HCT116 (cell line): ENCODE measurements at regions not wholly inside any gene's neighbourhood (a gene's known extent, or its start where the extent isn't known, plus 50 kb on each side); places are given as distances from the start of the nearest gene placed in this dataset.

Experiments
- ATAC-seq: fragments of 200-7000 bp; cut with Tn5 transposase; 2 replicates; pipeline ENCODE4 v1.9.1; 2020; ENCODE audit warnings: mild to moderate bottlenecking, moderate library complexity
- BruUV-seq: library from RNA; stranded (reverse); fragments of 400-500 nt; replicated peaks from 2 replicates; lab custom pipeline; 2021; lab: Mats Ljungman, UMichigan
- CTCF ChIA-PET: fragments of 300-600 bp; sonication (Branson Sonifier 250); formaldehyde crosslinking; loops from one replicate; lab custom pipeline; 2021; ENCODE audit warnings: antibody characterized with exemption; lab: Charles Lee
- POLR2A ChIA-PET: fragments of 300-600, 350-600 bp; sonication (Branson Sonifier 250); formaldehyde crosslinking; loops from one replicate; lab custom pipeline; 2021; ENCODE audit warnings: antibody characterized with exemption; lab: Charles Lee
- RAD21 ChIA-PET, 2 experiments: fragments of 300-600 bp; sonication (Branson Sonifier 250); formaldehyde crosslinking; loops; one replicate each; lab custom pipeline; 2023; ENCODE audit warnings: low total read pairs in 2 of 2; ENCODE audit not compliant: uncharacterized antibody in 2 of 2, unreplicated experiment in 2 of 2, low non-redundant PET in 1 of 2; lab: Charles Lee
- DNase-seq: peaks from one replicate; pipeline ENCODE4 v3.0.0-alpha.2; 2010; ENCODE audit warnings: low read depth, low spot score
- H2AFZ ChIP-seq: fragments of 200-600 bp; shearing (Covaris generic), sonication (generic); 2 replicates; pipeline ENCODE4 v1.6.1; 2017; ENCODE audit warnings: low read depth, mixed run types, mixed read lengths, antibody characterized with exemption, low read length; ENCODE audit not compliant: poor library complexity, severe bottlenecking
- H3K27ac ChIP-seq: 2 replicates; pipeline ENCODE4 v1.5.1; 2012; ENCODE audit warnings: low read depth, low read length
- H3K27me3 ChIP-seq: fragments of 200-600 bp; sonication (generic); 2 replicates; pipeline ENCODE4 v1.6.1; 2016; ENCODE audit warnings: mixed run types, low read length, mixed read lengths; ENCODE audit not compliant: insufficient read depth
- H3K36me3 ChIP-seq, 2 experiments: fragments of 200-500 bp in 1 of 2; fragments of 200-600 bp in 1 of 2; sonication (Bioruptor generic) in 1 of 2; sonication (generic) in 1 of 2; 2 replicates each; pipeline versions ENCODE4 v1.5.1 to v1.6.1; 2014 to 2016; ENCODE audit warnings: low read length in 2 of 2, inconsistent platforms in 1 of 2, mixed read lengths in 1 of 2, mixed run types in 1 of 2; ENCODE audit not compliant: insufficient read depth in 2 of 2, control insufficient read depth in 1 of 2
- H3K4me1 ChIP-seq, 2 experiments: fragments of 200-600 bp in 1 of 2; sonication (generic) in 1 of 2; 2 replicates each; pipeline versions ENCODE4 v1.5.1 to v1.6.1; 2012 to 2017; ENCODE audit warnings: low read length in 2 of 2, inconsistent platforms in 1 of 2, mild to moderate bottlenecking in 1 of 2, mixed read lengths in 1 of 2, mixed run types in 1 of 2, moderate library complexity in 1 of 2; ENCODE audit not compliant: insufficient read depth in 2 of 2, control insufficient read depth in 1 of 2
- H3K4me2 ChIP-seq: fragments of 200-600 bp; sonication (generic); 2 replicates; pipeline ENCODE4 v1.6.1; 2017; ENCODE audit warnings: mixed run types, low read length, mixed read lengths
- H3K4me3 ChIP-seq, 2 experiments: fragments of 200-600 bp in 1 of 2; sonication (generic) in 1 of 2; replicated peaks in 1 of 2; 2 replicates each; pipeline ENCODE4 v1.5.1; 2011 to 2016; ENCODE audit warnings: low read length in 2 of 2, control low read depth in 1 of 2, low read depth in 1 of 2, mild to moderate bottlenecking in 1 of 2, mixed read lengths in 1 of 2, mixed run types in 1 of 2
- H3K79me2 ChIP-seq: fragments of 200-600 bp; sonication (generic); 2 replicates; pipeline ENCODE4 v1.6.1; 2017; ENCODE audit warnings: mild to moderate bottlenecking, mixed run types, low read length, moderate library complexity, mixed read lengths; ENCODE audit not compliant: insufficient read depth
- H3K9ac ChIP-seq: fragments of 200-600 bp; sonication (generic); 2 replicates; pipeline ENCODE4 v1.6.1; 2016; ENCODE audit warnings: low read length, mixed read lengths
- H3K9me2 ChIP-seq: fragments of 200-600 bp; sonication (generic), shearing (Covaris generic); 2 replicates; pipeline ENCODE4 v1.6.1; 2017; ENCODE audit warnings: mixed run types, mild to moderate bottlenecking, moderate library complexity; ENCODE audit not compliant: insufficient read depth
- H3K9me3 ChIP-seq, 2 experiments: fragments of 200-500 bp in 1 of 2; fragments of 200-600 bp in 1 of 2; sonication (Bioruptor generic) in 1 of 2; sonication (generic) in 1 of 2; 2 replicates each; pipeline ENCODE4 v1.6.1; 2014 to 2017; ENCODE audit warnings: low read length in 2 of 2, mixed read lengths in 2 of 2, inconsistent platforms in 1 of 2, low read depth in 1 of 2, mild to moderate bottlenecking in 1 of 2, mixed run types in 1 of 2, moderate library complexity in 1 of 2; ENCODE audit not compliant: control insufficient read depth in 1 of 2, insufficient read depth in 1 of 2
- H4K20me1 ChIP-seq: fragments of 200-600 bp; sonication (generic), shearing (Covaris generic); 2 replicates; pipeline ENCODE4 v1.6.1; 2017; ENCODE audit warnings: mixed run types, mild to moderate bottlenecking, moderate library complexity; ENCODE audit not compliant: insufficient read depth
- ELF1 ChIP-seq: IDR thresholded peaks from 2 replicates; pipeline ENCODE4 v1.6.1; 2012; ENCODE audit warnings: low read depth, borderline replicate concordance
- EZH2 ChIP-seq: fragments of 200-600 bp; sonication (generic); IDR thresholded peaks from 2 replicates; pipeline ENCODE4 v1.6.1; 2017; ENCODE audit warnings: antibody characterized with exemption, mixed run types
- RAD21 ChIP-seq: IDR thresholded peaks from 2 replicates; pipeline ENCODE4 v1.6.1; 2012; ENCODE audit warnings: low read depth, mild to moderate bottlenecking
- intact Hi-C: fragments of 100-400 bp; cut with micrococcal nuclease; formaldehyde crosslinking; loops from 2 replicates; pipeline ENCODE4 v1.10.0; 2022
- TF ChIP-seq, protein P1 (sequence below): IDR thresholded peaks from 2 replicates; pipeline ENCODE4 v1.6.1; 2012

DNA sequence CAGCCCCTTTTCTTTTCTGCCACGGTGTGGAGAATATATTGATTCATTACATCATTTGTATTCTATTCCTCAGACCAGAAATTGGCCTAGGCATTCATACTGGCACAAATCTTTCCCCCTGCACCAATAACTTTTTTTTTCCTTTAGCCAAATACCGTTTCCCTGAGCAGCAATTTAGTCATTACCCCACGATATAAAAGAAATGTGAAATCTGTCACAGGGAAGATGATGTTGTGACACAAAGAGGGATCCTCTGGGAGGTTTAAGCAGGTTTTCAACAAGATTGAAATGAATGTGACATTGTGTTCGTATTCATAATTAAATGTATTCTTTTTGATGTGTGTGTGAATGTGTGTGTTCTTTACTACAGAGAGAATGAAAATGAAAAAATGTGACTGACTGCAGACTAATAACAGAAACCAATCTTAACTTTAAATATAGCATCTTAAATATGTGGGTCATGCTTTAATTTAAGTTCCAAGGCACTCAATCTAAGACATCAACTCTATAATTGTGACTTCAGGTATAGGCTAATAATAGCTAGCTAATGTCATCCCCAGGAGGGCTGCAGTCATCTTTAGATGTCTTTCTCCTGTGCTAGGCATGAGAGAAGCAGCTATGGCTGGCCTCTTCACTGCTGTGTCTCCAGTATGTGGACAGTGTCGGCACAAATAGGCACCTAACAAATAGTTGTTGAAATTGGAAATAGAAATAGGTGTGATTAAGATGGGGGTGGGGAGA is 177.7 kb downstream of the BTBD3 start:
- Histone ChIP-seq H3K4me1 (no peaks in the 10 kb centered on the region), H3K9ac (no peak overlapping the region), H3K9me3 (peaks cover 0 to 23% of the 10 kb centered on the region in 2 experiments; a peak in 2 of 4 replicates), H2AFZ (no peak overlapping the region), H3K79me2 (no peaks in the 10 kb centered on the region), H4K20me1 (no peaks in the 10 kb centered on the region), H3K4me3 (no peak overlapping the region), H3K4me2 (no peak overlapping the region), H3K27ac (no peak overlapping the region), H3K9me2 (no peaks in the 10 kb centered on the region), H3K36me3 (no peaks in the 10 kb centered on the region), H3K27me3 (no peaks in the 10 kb centered on the region)
- ChIA-PET POLR2A (no interaction called here), CTCF (no interaction called here), RAD21 (no interaction called here)
- ATAC-seq (no peak), DNase-seq (no peak)
- TF ChIP-seq EZH2 (no peak), RAD21 (no peak), ELF1 (no peak)
- intact Hi-C loops: no loop called here
- BruUV-seq: no TSS peak

DNA sequence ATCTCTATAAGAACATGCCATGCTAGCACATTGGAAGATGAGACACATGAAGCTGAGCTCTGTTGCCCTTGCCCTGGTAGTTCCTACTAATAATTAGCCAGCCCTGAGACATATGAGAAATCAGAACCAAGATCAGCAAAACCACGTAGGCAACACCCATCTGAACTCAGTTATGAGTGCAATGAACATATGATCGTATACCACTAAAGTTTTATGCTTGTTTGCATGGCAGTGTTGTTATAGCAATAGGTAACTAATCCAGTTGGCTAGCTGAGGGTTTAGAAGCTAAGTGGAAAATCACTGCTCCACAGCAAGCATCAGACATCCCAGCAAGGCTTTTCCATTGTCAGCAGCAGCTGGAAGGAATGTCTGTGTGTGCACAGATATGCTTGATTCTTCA is 180.7 kb downstream of the BTBD3 start:
- Histone ChIP-seq H3K9me3 (peaks cover 0 to 23% of the 10 kb centered on the region in 2 experiments; a peak in 2 of 4 replicates), H3K4me3 (no peak overlapping the region), H3K27ac (no peak overlapping the region), H3K79me2 (no peaks in the 10 kb centered on the region), H3K4me2 (no peak overlapping the region), H3K9ac (no peak overlapping the region), H3K4me1 (no peaks in the 10 kb centered on the region), H3K9me2 (no peaks in the 10 kb centered on the region), H2AFZ (no peak overlapping the region), H3K27me3 (no peaks in the 10 kb centered on the region), H3K36me3 (no peaks in the 10 kb centered on the region), H4K20me1 (no peaks in the 10 kb centered on the region)
- ChIA-PET POLR2A (no interaction called here), CTCF (no interaction called here), RAD21 (no interaction called here)
- DNase-seq (no peak), ATAC-seq (no peak)
- BruUV-seq: no TSS peak
- TF ChIP-seq, protein P1, sequence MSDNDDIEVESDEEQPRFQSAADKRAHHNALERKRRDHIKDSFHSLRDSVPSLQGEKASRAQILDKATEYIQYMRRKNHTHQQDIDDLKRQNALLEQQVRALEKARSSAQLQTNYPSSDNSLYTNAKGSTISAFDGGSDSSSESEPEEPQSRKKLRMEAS: no peak
- intact Hi-C loops: no loop called here
